GM04504 (cell line): ENCODE measurements at regions not wholly inside any gene's neighbourhood (a gene's known extent, or its start where the extent isn't known, plus 50 kb on each side); places are given as distances from the start of the nearest gene placed in this dataset.

Experiments
- DNase-seq: peaks from one replicate; pipeline ENCODE4 v3.0.0-alpha.2; 2012; ENCODE audit warnings: low read depth

DNA sequence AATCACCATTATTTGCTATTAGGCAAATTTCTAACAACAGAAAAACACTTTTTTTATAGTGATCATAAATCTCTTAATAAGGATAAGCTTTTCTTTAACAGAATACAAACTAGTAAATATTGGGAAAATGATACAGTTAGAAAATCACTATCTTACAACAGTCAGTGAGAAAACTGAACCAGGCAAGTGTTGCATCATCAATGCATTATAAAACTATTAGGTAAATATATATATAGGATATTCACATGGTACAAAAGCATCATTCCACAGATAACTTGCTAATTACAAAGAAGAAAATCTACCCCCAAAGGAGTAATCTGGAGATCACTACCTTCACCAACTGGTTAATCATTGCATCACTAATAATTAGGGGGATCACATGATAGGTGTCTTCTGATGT is 652.1 kb downstream of the HACE1 start:
- no peak for DNase-seq

DNA sequence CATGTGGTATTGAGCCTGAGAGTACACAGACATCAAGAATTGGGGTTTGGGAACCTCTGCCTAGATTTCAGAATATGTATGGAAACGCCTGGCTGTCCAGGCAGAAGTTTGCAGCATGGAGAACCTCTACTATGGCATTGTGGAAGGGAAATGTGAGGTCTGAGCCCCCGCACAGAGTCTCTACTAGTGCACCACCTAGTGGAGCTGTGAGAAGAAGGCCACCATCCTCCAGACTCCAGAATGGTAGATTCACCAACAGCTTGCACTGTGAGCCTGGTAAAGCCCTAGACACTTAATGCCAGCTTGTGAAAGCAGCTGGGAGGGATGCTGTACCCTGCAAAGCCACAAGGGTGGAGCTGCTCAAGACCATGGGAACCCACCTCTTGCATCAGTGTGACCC is 658.2 kb downstream of the HACE1 start:
- DNase-seq: no peak

DNA sequence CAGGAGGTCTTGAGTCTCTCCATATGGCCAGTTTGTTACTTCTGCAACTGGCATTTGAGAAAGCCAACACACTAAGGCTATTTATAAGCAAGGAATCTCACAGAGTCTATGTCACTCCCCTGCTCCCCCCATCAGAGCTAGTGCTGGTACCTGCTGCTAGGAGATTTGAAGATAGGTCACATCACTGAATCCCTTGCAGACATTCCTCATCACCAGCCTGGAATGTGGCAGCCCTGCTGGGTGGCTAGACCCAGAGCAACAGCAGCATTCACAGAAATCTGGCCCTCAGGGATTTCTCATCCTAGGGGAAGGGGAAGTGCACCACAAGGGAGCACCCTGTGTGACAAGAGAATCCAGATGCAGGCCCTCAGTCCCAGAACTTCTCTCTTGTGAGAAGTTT is 672.1 kb downstream of the HACE1 start:
- DNase-seq: no peak

DNA sequence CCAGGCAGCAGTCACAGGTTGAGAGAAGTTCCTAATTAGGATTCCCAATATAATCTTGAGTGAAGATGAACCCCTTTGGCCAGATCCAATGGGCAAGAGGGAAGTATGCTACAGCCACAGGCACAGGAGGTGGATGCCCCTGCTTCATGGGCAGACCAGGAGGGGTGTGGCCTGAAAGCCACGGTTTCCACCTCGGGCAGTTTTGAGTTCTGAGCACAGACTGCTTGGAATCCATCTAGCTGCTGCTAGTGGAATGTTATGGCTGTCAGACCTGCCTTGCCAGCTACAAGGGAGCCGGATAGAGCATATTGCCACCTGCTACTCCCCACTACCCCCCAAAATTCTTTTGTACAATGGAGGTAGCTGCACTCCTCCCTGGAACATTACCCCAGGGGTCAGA is 672.9 kb downstream of the HACE1 start:
- DNase-seq: no peak

- DNase-seq: no peak
Observed at GRCh38 chr6:104183816-104184435, 675.8 kb downstream of the HACE1 start.

DNA sequence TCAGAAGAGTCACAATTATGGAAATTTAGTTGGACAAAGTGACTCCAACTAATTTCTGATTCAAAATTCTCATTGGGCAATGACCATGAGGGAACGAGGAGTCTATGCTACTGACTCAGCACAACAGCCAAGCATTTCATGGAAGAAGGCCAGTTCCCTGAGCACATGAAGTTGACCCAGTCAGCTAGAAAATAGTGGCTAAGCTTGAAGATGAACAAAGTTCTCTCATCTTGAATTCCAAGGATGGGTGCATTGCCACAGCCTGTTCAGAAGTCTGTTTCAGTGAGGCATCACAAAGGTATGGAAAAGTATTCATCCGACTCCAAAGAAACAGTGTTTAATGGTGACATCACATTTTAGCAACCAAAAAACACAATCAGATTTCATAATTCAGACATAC is 676.9 kb downstream of the HACE1 start:
- no peak for DNase-seq

GRCh38 chr6:104173668-104174067 is 686.1 kb downstream of the HACE1 start:
- no peak for DNase-seq

DNA sequence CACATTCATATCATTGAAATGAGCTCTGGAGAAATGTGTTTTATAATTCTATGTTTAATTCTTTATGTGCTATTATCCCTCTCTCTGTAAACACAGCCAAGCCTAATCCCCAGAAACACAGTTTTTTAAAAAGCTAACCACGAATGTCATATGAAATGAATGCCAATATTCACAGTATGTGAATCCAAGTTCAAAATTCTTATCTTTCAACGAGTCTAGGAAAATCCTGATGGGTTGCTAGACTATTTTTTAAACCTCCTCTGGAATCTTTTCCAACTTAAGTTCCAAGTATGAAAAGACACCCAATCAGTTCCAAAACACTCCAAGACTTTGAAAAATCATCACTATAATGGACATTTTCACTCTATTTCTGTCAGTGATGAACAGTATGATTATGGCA is 689.3 kb downstream of the HACE1 start:
- DNase-seq: no peak

GRCh38 chr6:104166055-104166668 is 693.6 kb downstream of the HACE1 start:
- DNase-seq: no peak

- DNase-seq: no peak
Observed at GRCh38 chr6:104162036-104162669, 697.6 kb downstream of the HACE1 start.

GRCh38 chr6:104159045-104159618 is 700.6 kb downstream of the HACE1 start:
- no peak for DNase-seq

DNA sequence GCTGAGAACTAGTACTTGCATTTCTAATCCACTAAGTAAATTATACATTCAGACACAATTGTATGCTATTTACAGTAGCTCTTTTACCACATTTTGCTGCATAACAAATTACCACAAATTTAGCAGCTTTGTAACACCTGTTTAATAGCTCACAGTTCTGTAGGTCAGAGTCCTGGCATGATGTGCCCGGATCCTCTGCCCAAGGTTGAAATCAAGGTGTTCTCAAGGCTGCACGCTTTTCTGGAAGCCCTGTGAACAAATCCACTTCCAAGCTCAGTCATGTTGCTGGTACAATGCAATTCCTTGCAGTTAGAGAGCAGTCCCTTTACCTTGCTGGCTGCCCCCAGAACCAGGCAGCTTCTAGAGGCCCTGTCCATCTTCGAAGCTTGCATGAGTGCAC is 716.0 kb downstream of the HACE1 start:
- DNase-seq: no peak

DNA sequence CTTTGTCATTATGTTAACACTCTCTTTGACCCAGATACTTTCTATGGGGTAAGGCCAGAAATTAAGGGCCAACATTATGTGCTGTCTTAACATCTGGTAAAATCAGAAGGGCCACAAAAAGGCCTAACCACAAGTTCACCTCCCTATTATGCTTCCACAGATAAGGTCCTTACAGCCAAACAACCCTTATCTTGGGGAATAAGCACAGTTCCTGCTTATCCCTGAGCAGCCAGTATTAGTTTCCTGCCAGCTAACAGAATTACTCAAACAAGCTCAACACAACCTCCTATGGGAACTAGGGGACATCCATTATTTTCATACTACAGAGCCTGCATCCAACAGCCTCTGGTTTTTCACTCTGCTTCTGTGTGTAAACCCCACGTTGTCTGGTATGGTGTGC is 724.8 kb downstream of the HACE1 start:
- no peak for DNase-seq

GRCh38 chr6:104130343-104130742 is 729.4 kb downstream of the HACE1 start:
- DNase-seq: no peak

- DNase-seq: no peak
Observed at GRCh38 chr6:104126315-104127005, 733.3 kb downstream of the HACE1 start.

- no peak for DNase-seq
Observed at GRCh38 chr6:104123227-104123626, 736.5 kb downstream of the HACE1 start.

DNA sequence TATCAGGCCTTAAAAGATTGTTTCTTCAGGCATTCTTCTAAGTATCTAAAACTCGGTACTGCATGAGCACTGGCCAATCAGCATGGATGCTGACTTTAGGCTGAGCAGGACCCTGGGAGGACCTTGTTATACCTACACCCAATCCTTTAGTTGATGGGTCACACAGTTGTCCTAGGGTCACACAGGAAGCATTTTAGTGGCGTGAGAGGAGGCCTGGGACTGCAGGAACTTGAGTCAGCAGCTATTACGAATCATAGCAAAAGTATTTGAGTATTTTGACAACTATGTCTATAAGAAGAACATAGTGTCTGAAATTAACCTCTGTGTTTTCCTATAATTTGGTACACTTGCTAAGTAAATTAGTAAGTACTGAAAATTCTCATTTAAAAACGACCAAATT is 741.4 kb downstream of the HACE1 start:
- no peak for DNase-seq

DNA sequence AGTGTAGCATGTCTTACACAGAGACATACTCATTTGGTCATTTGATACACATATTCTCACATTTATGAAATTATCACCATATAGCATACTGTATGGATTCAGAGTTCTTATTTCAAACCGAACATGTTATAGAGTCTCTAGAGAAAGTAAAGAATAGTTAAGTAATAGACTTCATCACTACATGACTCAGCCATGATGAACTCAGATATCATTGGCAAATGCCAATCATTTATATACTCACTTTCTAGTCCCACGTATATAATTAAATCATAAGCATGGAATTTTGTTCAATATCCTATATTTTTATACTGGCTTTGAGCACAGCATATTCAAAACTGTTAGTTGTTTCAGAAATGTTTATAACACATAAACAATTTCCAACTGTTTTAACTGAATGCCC is 749.9 kb downstream of the HACE1 start:
- no peak for DNase-seq

GRCh38 chr6:104108634-104109033 is 751.1 kb downstream of the HACE1 start:
- no peak for DNase-seq

- no peak for DNase-seq
Observed at GRCh38 chr6:104095661-104096416, 763.9 kb downstream of the HACE1 start.

- no peak for DNase-seq
Observed at GRCh38 chr6:104087765-104088164, 772.0 kb downstream of the HACE1 start.

GRCh38 chr6:104068281-104068680 is 791.4 kb downstream of the HACE1 start:
- DNase-seq: no peak
